ENCODE measurements at regions not wholly inside any gene's neighbourhood (a gene's known extent, or its start where the extent isn't known, plus 50 kb on each side); places are given as distances from the start of the nearest gene placed in this dataset.

GRCh38 chr2:150911766-150912280 lies 349.8 kb downstream of the RBM43 start:
- DNase-seq (ENCODE audit: extremely low read depth, low read depth) = peak; percentile 69

GRCh38 chr2:150909613-150910012 lies 352.1 kb downstream of the RBM43 start:
- no peak for DNase-seq (ENCODE audit: extremely low read depth, low read depth)

DNA sequence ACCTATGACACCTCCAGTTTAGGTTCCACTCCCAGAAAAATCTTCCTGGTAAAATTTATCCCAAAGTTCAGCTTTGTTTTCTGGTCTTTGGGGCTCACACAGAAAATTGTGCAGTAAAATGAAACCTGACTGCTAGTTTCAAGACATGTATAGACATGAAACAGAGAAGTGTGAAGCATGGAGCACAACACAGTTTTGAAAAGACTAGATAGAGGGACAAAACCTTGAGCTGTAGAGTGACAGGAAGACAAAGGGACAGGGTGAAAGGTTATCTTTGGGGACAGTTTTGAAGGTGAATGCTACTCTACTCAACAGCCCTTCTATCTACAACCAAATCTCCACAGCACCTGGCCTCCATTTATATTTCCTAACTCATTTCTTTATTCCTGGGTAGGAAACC lies 352.6 kb downstream of the RBM43 start:
- DNase-seq (ENCODE audit: extremely low read depth, low read depth) = no peak

- DNase-seq (ENCODE audit: extremely low read depth, low read depth) = no peak
Observed at GRCh38 chr2:150907466-150907865, 354.2 kb downstream of the RBM43 start.

- DNase-seq (ENCODE audit: extremely low read depth, low read depth) = no peak
Observed at GRCh38 chr2:150903461-150903860, 358.2 kb downstream of the RBM43 start.

GRCh38 chr2:150903055-150903454 lies 358.6 kb downstream of the RBM43 start:
- DNase-seq (ENCODE audit: extremely low read depth, low read depth) = no peak

- no peak for DNase-seq (ENCODE audit: extremely low read depth, low read depth)
Observed at GRCh38 chr2:150900913-150901312, 360.8 kb downstream of the RBM43 start.

DNA sequence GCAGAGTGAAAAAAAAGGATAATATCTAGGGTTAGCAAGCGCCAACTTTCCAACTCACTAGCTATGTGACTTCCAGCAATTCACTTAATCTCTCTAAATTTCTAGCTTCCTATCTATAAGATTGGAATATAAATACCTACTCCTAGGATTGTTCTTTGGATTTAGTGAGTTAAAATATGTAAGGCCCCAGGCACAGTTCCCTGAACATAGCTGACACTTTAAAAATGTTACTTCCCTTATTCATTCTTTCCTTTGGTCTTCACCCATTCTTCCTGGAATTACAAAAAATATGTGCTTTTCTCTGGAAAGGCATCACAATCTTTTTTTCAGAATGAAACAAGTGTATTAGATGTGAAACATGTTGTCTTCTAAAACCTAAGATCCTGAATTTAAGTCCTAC lies 365.7 kb downstream of the RBM43 start:
- no peak for DNase-seq (ENCODE audit: extremely low read depth, low read depth)

DNA sequence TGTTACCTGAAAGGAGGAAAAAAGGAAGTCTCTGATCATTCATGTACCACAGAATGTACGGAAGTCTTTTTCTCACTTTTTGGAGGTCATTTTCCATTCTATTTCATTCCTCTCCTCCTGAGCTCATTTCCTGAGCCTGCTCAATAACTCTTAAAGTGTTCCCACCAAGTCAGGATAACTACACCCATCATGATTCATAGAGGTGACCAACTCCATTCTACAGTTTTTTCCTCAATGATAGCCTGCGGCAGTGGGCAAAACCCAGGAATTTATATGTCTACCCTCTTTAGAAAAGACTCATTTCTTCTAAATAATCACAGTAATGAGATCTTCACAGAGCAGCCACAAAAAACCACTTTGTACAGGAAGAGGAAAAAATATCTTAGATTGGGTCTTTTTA lies 372.5 kb downstream of the RBM43 start:
- DNase-seq (ENCODE audit: extremely low read depth, low read depth) = no peak

DNA sequence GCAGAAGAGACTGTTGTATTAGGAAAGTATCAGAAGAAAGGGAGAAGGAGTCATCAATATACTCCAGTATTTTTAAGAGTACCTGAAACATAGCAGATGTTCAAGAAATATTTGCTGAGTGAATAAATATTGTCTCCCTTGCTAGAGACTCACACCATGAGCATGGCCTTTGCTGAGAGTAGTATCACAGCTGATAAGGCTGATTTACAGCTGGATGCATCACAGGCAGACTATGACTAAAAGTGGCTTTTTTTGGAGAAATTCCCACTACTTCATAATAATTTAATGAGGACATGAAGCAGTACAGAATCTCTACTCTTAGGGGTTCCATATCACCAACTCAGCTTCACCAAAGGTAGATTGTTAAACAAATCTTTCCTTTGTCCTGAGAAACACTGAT lies 373.3 kb downstream of the RBM43 start:
- no peak for DNase-seq (ENCODE audit: extremely low read depth, low read depth)

DNA sequence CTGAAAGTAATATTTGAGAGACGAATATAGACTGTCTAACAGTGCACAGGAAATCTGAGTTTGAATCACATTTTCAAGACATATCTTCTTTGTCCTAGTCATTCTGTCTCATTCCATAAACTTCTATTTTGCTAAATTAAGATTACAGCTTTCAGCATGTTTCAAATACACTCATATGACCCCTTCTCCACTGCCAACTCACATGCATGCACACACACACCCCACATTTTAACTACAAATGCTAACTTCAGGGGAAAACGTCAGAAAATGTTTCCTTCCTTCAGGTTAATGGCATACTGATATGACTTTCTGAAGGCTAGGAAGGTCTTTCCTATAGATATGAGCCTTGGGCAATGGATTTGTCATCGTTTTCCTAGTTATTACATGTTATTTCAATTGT lies 373.7 kb downstream of the RBM43 start:
- no peak for DNase-seq (ENCODE audit: extremely low read depth, low read depth)

DNA sequence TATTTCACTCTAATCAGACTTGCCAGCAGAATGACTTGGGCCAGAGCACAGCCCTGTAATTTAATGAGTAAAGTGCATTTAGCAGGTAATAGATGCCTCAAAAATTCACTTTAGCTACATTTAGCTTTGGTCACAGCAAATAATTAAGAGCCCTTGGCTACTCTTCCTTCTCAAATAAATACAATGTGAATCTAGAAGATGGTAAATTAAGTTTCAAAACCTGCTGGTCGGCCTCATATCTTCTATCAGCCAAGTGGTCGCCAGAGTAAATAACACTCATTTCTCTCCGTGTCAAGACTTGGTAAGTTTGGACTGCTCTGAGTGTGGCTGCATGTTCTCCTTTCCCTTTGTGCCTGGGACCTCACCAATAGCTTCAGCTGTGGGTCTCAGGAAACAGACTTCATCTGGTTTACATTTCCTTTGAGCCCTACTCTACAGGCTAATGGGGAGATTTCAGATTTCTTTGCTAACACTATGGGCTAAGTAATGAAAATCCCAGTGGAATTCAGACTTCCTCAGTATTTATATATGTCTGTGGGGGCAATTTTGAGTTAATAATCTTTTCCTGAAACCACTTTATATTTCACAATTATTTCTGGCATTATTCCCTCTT lies 375.8 kb downstream of the RBM43 start:
- DNase-seq (ENCODE audit: extremely low read depth, low read depth) = no peak

- DNase-seq (ENCODE audit: extremely low read depth, low read depth) = no peak
Observed at GRCh38 chr2:150885236-150885635, 376.4 kb downstream of the RBM43 start.

DNA sequence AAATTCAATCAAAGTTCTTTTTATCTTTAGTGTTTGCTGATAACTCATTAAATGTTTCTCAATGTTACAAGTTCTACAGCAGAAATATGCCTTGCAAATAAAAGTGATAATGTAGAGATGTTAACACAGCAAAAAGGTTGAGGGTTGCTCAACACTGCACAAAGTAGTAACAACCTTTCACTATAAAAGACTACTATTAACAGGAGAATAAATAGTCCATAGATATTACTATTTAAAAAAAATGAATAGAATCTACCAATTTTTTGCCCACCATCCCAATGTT lies 378.1 kb downstream of the RBM43 start:
- DNase-seq (ENCODE audit: extremely low read depth, low read depth) = no peak

GRCh38 chr2:150882751-150883612 lies 378.7 kb downstream of the RBM43 start:
- no peak for DNase-seq (ENCODE audit: extremely low read depth, low read depth)

GRCh38 chr2:150880986-150881385 lies 380.7 kb downstream of the RBM43 start:
- no peak for DNase-seq (ENCODE audit: extremely low read depth, low read depth)

GRCh38 chr2:150878356-150878755 lies 383.3 kb downstream of the RBM43 start:
- peak; percentile 1 for DNase-seq (ENCODE audit: extremely low read depth, low read depth)

DNA sequence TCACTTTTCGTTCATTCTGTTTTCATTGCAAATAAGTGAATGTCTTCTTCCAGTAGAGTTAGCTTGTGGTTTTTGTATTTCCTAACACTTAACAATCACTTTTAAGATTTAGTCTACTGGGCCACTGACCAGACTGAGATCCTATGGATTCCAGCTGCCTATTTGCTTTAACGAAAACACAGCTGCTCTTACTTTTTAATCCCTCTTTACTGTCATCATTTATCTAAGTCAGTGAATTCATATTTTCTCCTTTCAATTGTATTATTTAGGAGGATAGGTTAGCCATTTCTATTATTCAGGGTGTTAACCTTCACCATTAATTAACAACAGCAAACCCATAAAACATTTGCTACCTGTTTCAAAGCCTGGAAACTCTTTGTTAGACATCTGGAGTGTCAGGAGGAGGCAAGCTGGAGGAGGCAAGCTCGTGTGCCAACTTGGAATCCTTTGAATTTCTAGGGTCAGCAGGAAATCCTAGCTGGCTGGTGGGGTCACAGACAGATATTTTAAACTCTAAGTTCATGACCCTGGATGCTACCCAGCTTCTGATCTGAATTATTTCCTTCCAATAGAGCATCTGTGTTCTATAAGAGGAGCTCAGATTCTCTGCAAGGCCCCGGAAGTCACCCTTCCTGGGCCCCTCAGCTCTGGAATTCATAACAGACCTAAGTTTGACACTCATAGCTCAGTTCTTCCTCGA lies 385.3 kb downstream of the RBM43 start:
- DNase-seq (ENCODE audit: extremely low read depth, low read depth) = no peak

- no peak for DNase-seq (ENCODE audit: extremely low read depth, low read depth)
Observed at GRCh38 chr2:150873396-150873772, 385.9 kb upstream of the RND3 start.

- no peak for DNase-seq (ENCODE audit: extremely low read depth, low read depth)
Observed at GRCh38 chr2:150872756-150873395, 385.4 kb upstream of the RND3 start.

- no peak for DNase-seq (ENCODE audit: extremely low read depth, low read depth)
Observed at GRCh38 chr2:150866431-150866830, 379.0 kb upstream of the RND3 start.
